IMR-90 (cell line): ENCODE measurements at regions not wholly inside any gene's neighbourhood (a gene's known extent, or its start where the extent isn't known, plus 50 kb on each side); places are given as distances from the start of the nearest gene placed in this dataset.

Source experiments
- ATAC-seq: fragments of 200-7000 bp; cut with Tn5 transposase; 2 replicates; pipeline ENCODE4 v1.9.1; 2020; ENCODE audit warnings: low read depth, mild to moderate bottlenecking, moderate library complexity
- BruUV-seq: library from RNA; stranded (reverse); fragments of 400-500 nt; replicated peaks from 2 replicates; lab custom pipeline; 2021; lab: Mats Ljungman, UMichigan
- CTCF ChIA-PET: fragments of 300-600 bp; formaldehyde crosslinking; extraction: SDS; loops from one replicate; lab custom pipeline; 2021; ENCODE audit warnings: antibody characterized with exemption; lab: Yijun Ruan, JAX
- POLR2A ChIA-PET: fragments of 300-600 bp; sonication (Branson Sonifier 250); formaldehyde crosslinking; loops from one replicate; lab custom pipeline; 2022; ENCODE audit warnings: antibody characterized with exemption; ENCODE audit not compliant: unreplicated experiment; lab: Charles Lee
- DNase-seq: peaks from one replicate; pipeline ENCODE4 v3.0.0; 2013
- H2AFZ ChIP-seq: replicated peaks from 2 replicates; pipeline ENCODE3; 2013; ENCODE audit warnings: low read length, mild to moderate bottlenecking; ENCODE audit not compliant: poor library complexity
- H2AK5ac ChIP-seq: 2 replicates; pipeline ENCODE4 v1.6.1; 2013; ENCODE audit warnings: low read depth, low read length, inconsistent platforms
- H2AK9ac ChIP-seq: replicated peaks from 2 replicates; pipeline ENCODE3; 2013; ENCODE audit warnings: mild to moderate bottlenecking, low read depth, low read length, moderate library complexity; ENCODE audit not compliant: poor library complexity
- H2BK120ac ChIP-seq: 2 replicates; pipeline ENCODE4 v1.6.1; 2013; ENCODE audit warnings: low read depth, low read length, inconsistent platforms
- H2BK15ac ChIP-seq: 3 replicates; pipeline ENCODE4 v1.6.1; 2013; ENCODE audit warnings: low read depth, low read length, inconsistent platforms
- H2BK20ac ChIP-seq: 2 replicates; pipeline ENCODE4 v1.6.1; 2013; ENCODE audit warnings: low read depth, mild to moderate bottlenecking, inconsistent platforms, low read length, moderate library complexity
- H2BK5ac ChIP-seq: 2 replicates; pipeline ENCODE4 v1.6.1; 2013; ENCODE audit warnings: mild to moderate bottlenecking, low read depth, low read length, inconsistent platforms; ENCODE audit not compliant: poor library complexity, severe bottlenecking
- H3K14ac ChIP-seq: replicated peaks from 2 replicates; pipeline ENCODE4 v1.6.1; 2013; ENCODE audit warnings: low read depth, low read length, inconsistent platforms
- H3K18ac ChIP-seq: 2 replicates; pipeline ENCODE4 v1.6.1; 2013; ENCODE audit warnings: low read depth, low read length, control low read depth
- H3K23ac ChIP-seq: 2 replicates; pipeline ENCODE4 v1.6.1; 2013; ENCODE audit warnings: low read depth, low read length, inconsistent platforms
- H3K27ac ChIP-seq: 2 replicates; pipeline ENCODE4 v1.5.1; 2013; ENCODE audit warnings: mild to moderate bottlenecking, control low read depth, low read length; ENCODE audit not compliant: insufficient read depth
- H3K27me3 ChIP-seq: 2 replicates; pipeline ENCODE4 v1.6.1; 2013; ENCODE audit warnings: low read length; ENCODE audit not compliant: control insufficient read depth, insufficient read depth
- H3K36me3 ChIP-seq: 2 replicates; pipeline ENCODE4 v1.6.1; 2013; ENCODE audit warnings: low read length, mixed read lengths; ENCODE audit not compliant: control insufficient read depth, insufficient read depth
- H3K4ac ChIP-seq: 2 replicates; pipeline ENCODE4 v1.6.1; 2013; ENCODE audit warnings: low read depth, low read length, inconsistent platforms
- H3K4me1 ChIP-seq: 2 replicates; pipeline ENCODE4 v1.6.1; 2013; ENCODE audit warnings: low read length, mixed read lengths; ENCODE audit not compliant: control insufficient read depth, insufficient read depth
- H3K4me2 ChIP-seq: 2 replicates; pipeline ENCODE4 v1.6.1; 2013; ENCODE audit warnings: low read depth, mild to moderate bottlenecking, control low read depth, low read length, moderate library complexity
- H3K4me3 ChIP-seq: 2 replicates; pipeline ENCODE4 v1.5.1; 2013; ENCODE audit warnings: low read depth, mild to moderate bottlenecking, control low read depth, low read length, moderate library complexity; ENCODE audit not compliant: insufficient read depth
- H3K56ac ChIP-seq: 2 replicates; pipeline ENCODE4 v1.6.1; 2013; ENCODE audit warnings: low read length, inconsistent platforms; ENCODE audit not compliant: insufficient read depth; ENCODE audit errors: extremely low read depth
- H3K79me1 ChIP-seq, 2 experiments: 2 replicates each; pipeline ENCODE4 v1.6.1; 2013; ENCODE audit warnings: low read length in 2 of 2, inconsistent platforms in 1 of 2, low read depth in 1 of 2
- H3K9ac ChIP-seq: 2 replicates; pipeline ENCODE4 v1.6.1; 2013; ENCODE audit warnings: low read depth, low read length, control low read depth
- H3K9me1 ChIP-seq: 2 replicates; pipeline ENCODE4 v1.6.1; 2013; ENCODE audit warnings: low read length, inconsistent platforms; ENCODE audit not compliant: insufficient read depth
- H3K9me3 ChIP-seq: 2 replicates; pipeline ENCODE4 v1.6.1; 2013; ENCODE audit warnings: low read length; ENCODE audit not compliant: control insufficient read depth, insufficient read depth
- H4K20me1 ChIP-seq: 2 replicates; pipeline ENCODE4 v1.6.1; 2013; ENCODE audit warnings: low read length, inconsistent platforms; ENCODE audit not compliant: insufficient read depth
- H4K5ac ChIP-seq: 2 replicates; pipeline ENCODE4 v1.6.1; 2013; ENCODE audit warnings: mild to moderate bottlenecking, low read depth, low read length, control low read depth
- H4K8ac ChIP-seq, 2 experiments: 2 replicates each; pipeline ENCODE4 v1.6.1; 2013; ENCODE audit warnings: low read depth in 2 of 2, low read length in 2 of 2, control low read depth in 1 of 2, inconsistent platforms in 1 of 2
- H4K91ac ChIP-seq: 2 replicates; pipeline ENCODE4 v1.6.1; 2013; ENCODE audit warnings: low read depth, low read length, inconsistent platforms; ENCODE audit not compliant: insufficient read depth
- CHD1 ChIP-seq: IDR thresholded peaks from 2 replicates; pipeline ENCODE4 v1.6.1; 2012; ENCODE audit warnings: low read depth, low read length, improper control_type of control experiment
- ELK1 ChIP-seq: fragments of 150-350 bp; IDR thresholded peaks from 2 replicates; pipeline ENCODE4 v1.6.1; 2016; ENCODE audit warnings: low read depth, mild to moderate bottlenecking, low read length, moderate library complexity, borderline replicate concordance
- MAZ ChIP-seq: IDR thresholded peaks from 2 replicates; pipeline ENCODE4 v1.6.1; 2012; ENCODE audit warnings: low read depth, mild to moderate bottlenecking, low read length, improper control_type of control experiment, moderate library complexity, borderline replicate concordance
- MXI1 ChIP-seq: IDR thresholded peaks from 2 replicates; pipeline ENCODE4 v1.6.1; 2012; ENCODE audit warnings: low read depth, mild to moderate bottlenecking, low read length, moderate library complexity, borderline replicate concordance
- POLR2A ChIP-seq: IDR thresholded peaks from 2 replicates; pipeline ENCODE4 v1.6.1; 2012; ENCODE audit warnings: mild to moderate bottlenecking, low read depth, low read length
- RAD21 ChIP-seq: IDR thresholded peaks from 2 replicates; pipeline ENCODE4 v1.6.1; 2012; ENCODE audit warnings: low read length, improper control_type of control experiment
- RCOR1 ChIP-seq: IDR thresholded peaks from 2 replicates; pipeline ENCODE4 v1.6.1; 2012; ENCODE audit warnings: mild to moderate bottlenecking, low read length, improper control_type of control experiment; ENCODE audit not compliant: insufficient replicate concordance
- RFX5 ChIP-seq: IDR thresholded peaks from 2 replicates; pipeline ENCODE4 v1.8.0; 2012; ENCODE audit warnings: low read depth, mild to moderate bottlenecking, low read length, moderate library complexity
- SMC3 ChIP-seq: fragments of 150-350 bp; IDR thresholded peaks from 2 replicates; pipeline ENCODE4 v1.6.1; 2016; ENCODE audit warnings: low read depth, mild to moderate bottlenecking, antibody characterized with exemption, low read length, moderate library complexity
- WGBS, 2 experiments: methylation state at CpG; one replicate each; pipeline versions ENCODE4 v1.1.5 to v1.1.7; 2013; ENCODE audit warnings: missing lambda C conversion rate in 2 of 2; ENCODE audit not compliant: insufficient read length in 1 of 2; ENCODE audit errors: extremely low coverage in 2 of 2; 5-methylcytosine and 5-hydroxymethylcytosine counted together
- dilution Hi-C: fragments of 300-500 bp; cut with HindIII; formaldehyde crosslinking; loops from one replicate; pipeline ENCODE4 v1.14.3; 2018; ENCODE audit warnings: low sequenced_read_pairs; ENCODE audit not compliant: unreplicated experiment
- in situ Hi-C: fragments of 300-500 bp; cut with MboI; formaldehyde crosslinking; loops from 3 replicates; pipeline ENCODE4 v1.14.3; 2019; ENCODE audit warnings: low sequenced_read_pairs, inconsistent platforms, mixed read lengths
- intact Hi-C: fragments of 100-400 bp; cut with micrococcal nuclease; formaldehyde crosslinking; loops from 2 replicates; pipeline ENCODE4 v1.10.0; 2022
- TF ChIP-seq, protein P1 (sequence below): fragments of 150-350 bp; IDR thresholded peaks from 2 replicates; pipeline ENCODE4 v1.6.1; 2017; ENCODE audit warnings: mild to moderate bottlenecking, antibody characterized with exemption, low read length, low read depth

DNA sequence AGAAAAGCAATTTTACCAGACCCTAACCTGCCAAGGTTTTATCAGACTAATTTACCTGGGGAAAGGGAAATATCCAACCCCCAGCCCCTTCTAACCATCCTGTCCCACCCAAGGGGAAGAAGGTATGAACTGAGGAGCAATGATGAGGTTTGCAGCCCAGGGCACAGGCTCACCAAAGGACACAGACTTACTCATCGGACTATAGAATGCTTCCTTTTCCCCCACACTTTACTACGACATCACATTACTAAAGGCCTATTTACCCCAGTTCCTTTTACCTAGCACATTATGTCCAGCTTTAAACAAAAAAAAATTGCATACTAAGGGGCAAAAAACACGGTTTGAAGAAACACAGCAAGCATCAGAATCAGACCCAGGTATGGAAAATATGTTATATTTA, 94.1 kb upstream of the FST start:
- H3K79me1 ChIP-seq: no peaks in the 10 kb centered on the region
- peaks cover 4% of the 10 kb centered on the region; the same call in 1 of the 2 replicates for H3K4me1 ChIP-seq
- H2BK20ac ChIP-seq: no peak overlapping the region
- dilution Hi-C loops (no loop called here), in situ Hi-C loops (no loop called here), intact Hi-C loops (no loop called here)
- WGBS, 2 experiments: no CpG with 5 or more reads among the region's 3 CpGs
- no peak overlapping the region for H3K4ac ChIP-seq
- H3K36me3 ChIP-seq: no peaks in the 10 kb centered on the region
- H2BK5ac ChIP-seq: no peak overlapping the region
- H4K8ac ChIP-seq: peak overlapping the region in 1 of 2 experiments; percentile 47; a peak in 1 of 4 replicates
- ATAC-seq (no peak), DNase-seq (no peak)
- no peak overlapping the region for H4K91ac ChIP-seq
- no peaks in the 10 kb centered on the region for H4K20me1 ChIP-seq
- no peak overlapping the region for H3K56ac ChIP-seq
- H2BK120ac ChIP-seq: no peak overlapping the region
- H3K9me3 ChIP-seq: peaks cover 4% of the 10 kb centered on the region; the same call in 1 of the 2 replicates
- no peak overlapping the region for H3K23ac ChIP-seq
- H2BK15ac ChIP-seq: 0 out of 3 replicates have a peak overlapping the region, but pooled peaks have one; percentile 80
- TF ChIP-seq CHD1: no peak
- no peak for TF ChIP-seq RFX5
- TF ChIP-seq, protein P1, sequence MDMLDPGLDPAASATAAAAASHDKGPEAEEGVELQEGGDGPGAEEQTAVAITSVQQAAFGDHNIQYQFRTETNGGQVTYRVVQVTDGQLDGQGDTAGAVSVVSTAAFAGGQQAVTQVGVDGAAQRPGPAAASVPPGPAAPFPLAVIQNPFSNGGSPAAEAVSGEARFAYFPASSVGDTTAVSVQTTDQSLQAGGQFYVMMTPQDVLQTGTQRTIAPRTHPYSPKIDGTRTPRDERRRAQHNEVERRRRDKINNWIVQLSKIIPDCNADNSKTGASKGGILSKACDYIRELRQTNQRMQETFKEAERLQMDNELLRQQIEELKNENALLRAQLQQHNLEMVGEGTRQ: no peak
- TF ChIP-seq ELK1: no peak
- no peak for TF ChIP-seq MXI1
- no peak for TF ChIP-seq RAD21
- TF ChIP-seq MAZ: no peak
- no peak for TF ChIP-seq POLR2A
- no peak for TF ChIP-seq RCOR1
- TF ChIP-seq SMC3: no peak
- H3K27me3 ChIP-seq: no peaks in the 10 kb centered on the region
- H2AK5ac ChIP-seq: no peak overlapping the region; the same call in 1 of the 2 replicates
- no TSS peak for BruUV-seq
- H3K9ac ChIP-seq: no peak overlapping the region
- H2AK9ac ChIP-seq: no peak overlapping the region
- no peak overlapping the region for H3K4me3 ChIP-seq
- H4K5ac ChIP-seq: no peak overlapping the region; the same call in 1 of the 2 replicates
- ChIA-PET CTCF (no interaction called here), POLR2A (no interaction called here)
- no peaks in the 10 kb centered on the region for H3K9me1 ChIP-seq
- no peak overlapping the region for H2AFZ ChIP-seq
- H3K27ac ChIP-seq: no peak overlapping the region
- no peak overlapping the region for H3K14ac ChIP-seq
- H3K18ac ChIP-seq: no peak overlapping the region; the same call in 1 of the 2 replicates
- no peak overlapping the region for H3K4me2 ChIP-seq
